Osteoblast (primary cell): ENCODE measurements at regions not wholly inside any gene's neighbourhood (a gene's known extent, or its start where the extent isn't known, plus 50 kb on each side); places are given as distances from the start of the nearest gene placed in this dataset.
"Not testable (repeated sequence)": the region's sequence is repeated elsewhere in the genome, so short reads cannot be mapped to it uniquely, and the experiment has no call there.

Experiments
- DNase-seq: peaks from one replicate; pipeline ENCODE4 v3.0.0; 2011; ENCODE audit warnings: low spot score, mixed read lengths; ENCODE audit not compliant: insufficient read length; ENCODE audit errors: missing footprints
- H2AFZ ChIP-seq: 2 replicates; pipeline ENCODE4 v1.6.0; 2011; ENCODE audit warnings: mild to moderate bottlenecking, low read length
- H3K27ac ChIP-seq: 2 replicates; pipeline ENCODE4 v1.5.1; 2011; ENCODE audit warnings: mild to moderate bottlenecking, low read depth, low read length, moderate library complexity
- H3K27me3 ChIP-seq: 2 replicates; pipeline ENCODE4 v1.6.0; 2012; ENCODE audit warnings: mild to moderate bottlenecking, control low read depth, inconsistent platforms, low read length, moderate library complexity; ENCODE audit not compliant: insufficient read depth
- H3K36me3 ChIP-seq: 2 replicates; pipeline ENCODE4 v1.5.1; 2011; ENCODE audit warnings: mild to moderate bottlenecking, low read length, control low read depth, moderate library complexity; ENCODE audit not compliant: insufficient read depth
- H3K4me1 ChIP-seq: 2 replicates; pipeline ENCODE4 v1.5.1; 2011; ENCODE audit warnings: mild to moderate bottlenecking, low read length, control low read depth, moderate library complexity; ENCODE audit not compliant: insufficient read depth
- H3K4me2 ChIP-seq: 2 replicates; pipeline ENCODE4 v1.6.0; 2011; ENCODE audit warnings: mild to moderate bottlenecking, low read length; ENCODE audit not compliant: insufficient read depth
- H3K4me3 ChIP-seq: fragments of 200-600 bp; sonication (generic); 3 replicates; pipeline ENCODE4 v1.5.1; 2012; ENCODE audit warnings: mild to moderate bottlenecking, low read length, inconsistent platforms; ENCODE audit not compliant: insufficient read depth
- H3K79me2 ChIP-seq: 2 replicates; pipeline ENCODE4 v1.6.0; 2012; ENCODE audit warnings: mild to moderate bottlenecking, low read length, control low read depth, inconsistent platforms; ENCODE audit not compliant: insufficient read depth
- H3K9me3 ChIP-seq: 2 replicates; pipeline ENCODE4 v1.5.1; 2011; ENCODE audit warnings: low read depth, low read length, control low read depth
- H4K20me1 ChIP-seq: 2 replicates; pipeline ENCODE4 v1.6.0; 2012; ENCODE audit warnings: mild to moderate bottlenecking, low read length, control low read depth; ENCODE audit not compliant: insufficient read depth
- TF ChIP-seq, protein P1 (sequence below): IDR thresholded peaks from 2 replicates; pipeline ENCODE4 v1.5.1; 2011; ENCODE audit warnings: mild to moderate bottlenecking, low read depth, low read length, moderate library complexity; ENCODE audit errors: extremely low read depth

GRCh38 chr19:21668072-21668773 lies 99.2 kb downstream of the ZNF100 start:
- not testable (repeated sequence) for H3K79me2 ChIP-seq, H3K4me1 ChIP-seq, H4K20me1 ChIP-seq, H2AFZ ChIP-seq, DNase-seq, H3K27me3 ChIP-seq, H3K27ac ChIP-seq, H3K4me3 ChIP-seq, H3K36me3 ChIP-seq, H3K9me3 ChIP-seq, H3K4me2 ChIP-seq

DNA sequence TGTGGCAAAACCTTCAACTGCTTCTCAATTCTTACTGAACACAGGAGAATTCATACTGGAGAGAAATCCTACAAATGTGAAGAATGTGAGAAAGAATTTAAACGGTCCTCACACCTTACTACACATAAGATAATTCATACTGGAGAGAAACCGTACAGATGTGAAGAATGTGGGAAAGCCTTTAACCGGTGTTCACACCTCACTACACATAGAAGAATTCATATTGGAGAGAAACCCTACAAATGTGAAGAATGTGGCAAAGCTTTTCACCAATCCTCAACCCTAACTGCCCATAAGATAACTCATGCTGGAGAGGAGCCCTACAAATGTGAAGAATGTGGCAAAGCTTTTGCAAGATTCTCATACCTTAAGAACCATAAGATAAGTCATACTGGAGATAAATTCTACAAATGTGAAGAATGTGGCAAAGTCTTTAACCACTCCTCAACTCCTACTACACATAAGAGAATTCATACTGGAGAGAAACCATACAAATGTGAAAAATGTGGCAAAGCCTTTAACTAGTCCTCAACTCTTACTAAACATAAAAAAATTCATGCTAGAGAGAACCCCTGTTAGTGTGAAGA lies 111.7 kb downstream of the ZNF100 start:
- Histone ChIP-seq H3K9me3 (no peaks in the 10 kb centered on the region), H2AFZ (no peak overlapping the region), H4K20me1 (no peaks in the 10 kb centered on the region), H3K27ac (no peak overlapping the region), H3K79me2 (no peaks in the 10 kb centered on the region), H3K36me3 (no peaks in the 10 kb centered on the region), H3K4me1 (no peaks in the 10 kb centered on the region), H3K27me3 (no peaks in the 10 kb centered on the region), H3K4me3 (no peak overlapping the region), H3K4me2 (no peak overlapping the region)
- no peak for DNase-seq
- TF ChIP-seq, protein P1, sequence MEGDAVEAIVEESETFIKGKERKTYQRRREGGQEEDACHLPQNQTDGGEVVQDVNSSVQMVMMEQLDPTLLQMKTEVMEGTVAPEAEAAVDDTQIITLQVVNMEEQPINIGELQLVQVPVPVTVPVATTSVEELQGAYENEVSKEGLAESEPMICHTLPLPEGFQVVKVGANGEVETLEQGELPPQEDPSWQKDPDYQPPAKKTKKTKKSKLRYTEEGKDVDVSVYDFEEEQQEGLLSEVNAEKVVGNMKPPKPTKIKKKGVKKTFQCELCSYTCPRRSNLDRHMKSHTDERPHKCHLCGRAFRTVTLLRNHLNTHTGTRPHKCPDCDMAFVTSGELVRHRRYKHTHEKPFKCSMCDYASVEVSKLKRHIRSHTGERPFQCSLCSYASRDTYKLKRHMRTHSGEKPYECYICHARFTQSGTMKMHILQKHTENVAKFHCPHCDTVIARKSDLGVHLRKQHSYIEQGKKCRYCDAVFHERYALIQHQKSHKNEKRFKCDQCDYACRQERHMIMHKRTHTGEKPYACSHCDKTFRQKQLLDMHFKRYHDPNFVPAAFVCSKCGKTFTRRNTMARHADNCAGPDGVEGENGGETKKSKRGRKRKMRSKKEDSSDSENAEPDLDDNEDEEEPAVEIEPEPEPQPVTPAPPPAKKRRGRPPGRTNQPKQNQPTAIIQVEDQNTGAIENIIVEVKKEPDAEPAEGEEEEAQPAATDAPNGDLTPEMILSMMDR, result no peak

GRCh38 chr19:21651478-21651877 lies 115.9 kb downstream of the ZNF100 start:
- not testable (repeated sequence) for DNase-seq, H3K79me2 ChIP-seq, H3K9me3 ChIP-seq, H4K20me1 ChIP-seq, H3K27me3 ChIP-seq, H3K36me3 ChIP-seq, H3K4me2 ChIP-seq, H2AFZ ChIP-seq, H3K4me1 ChIP-seq, H3K4me3 ChIP-seq, H3K27ac ChIP-seq

GRCh38 chr19:21638776-21639175 lies 128.6 kb downstream of the ZNF100 start:
- no peak overlapping the region for H3K4me3 ChIP-seq

More at GRCh38 chr19:21638776-21639175, 128.6 kb downstream of the ZNF100 start:
- Histone ChIP-seq H3K4me1 (no peaks in the 10 kb centered on the region), H3K27ac (no peak overlapping the region), H4K20me1 (no peaks in the 10 kb centered on the region), H3K79me2 (no peaks in the 10 kb centered on the region), H3K9me3 (no peaks in the 10 kb centered on the region), H2AFZ (no peak overlapping the region), H3K36me3 (no peaks in the 10 kb centered on the region), H3K4me2 (no peak overlapping the region), H3K27me3 (no peaks in the 10 kb centered on the region)
- TF ChIP-seq, protein P1, result no peak
- DNase-seq, result no peak
